ENCODE measurements at regions not wholly inside any gene's neighbourhood (a gene's known extent, or its start where the extent isn't known, plus 50 kb on each side); places are given as distances from the start of the nearest gene placed in this dataset.
"Not testable (repeated sequence)": the region's sequence is repeated elsewhere in the genome, so short reads cannot be mapped to it uniquely, and the experiment has no call there.

DNA sequence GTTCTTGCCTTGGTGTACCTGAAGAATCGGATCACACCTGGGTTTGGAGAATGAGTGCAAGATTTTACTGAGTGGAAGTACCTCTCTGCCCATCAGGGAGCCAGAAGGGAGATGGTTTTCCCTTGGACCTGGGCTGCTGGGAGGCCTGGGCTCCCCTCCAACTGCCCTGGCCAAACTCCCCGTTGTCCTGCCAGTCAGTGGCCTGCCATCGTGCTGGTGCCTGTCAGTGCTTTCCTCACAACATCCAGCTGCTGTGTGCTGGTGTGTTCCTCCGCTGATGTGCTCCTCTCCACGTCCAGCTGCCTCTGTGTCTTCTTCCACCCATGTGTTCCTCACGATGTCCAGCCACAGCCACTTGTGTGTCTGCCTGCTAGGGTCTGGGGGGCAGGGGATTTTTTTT is 87.9 kb upstream of the CLPB start:
- no peak for ATAC-seq
- no peak for TF ChIP-seq OSR1 (CRISPR knock-in tag; IDR thresholded peaks at IDR 0.05)
- no peak for TF ChIP-seq SNAI2 (CRISPR knock-in tag; IDR thresholded peaks at IDR 0.05)
- TF ChIP-seq, protein P1, sequence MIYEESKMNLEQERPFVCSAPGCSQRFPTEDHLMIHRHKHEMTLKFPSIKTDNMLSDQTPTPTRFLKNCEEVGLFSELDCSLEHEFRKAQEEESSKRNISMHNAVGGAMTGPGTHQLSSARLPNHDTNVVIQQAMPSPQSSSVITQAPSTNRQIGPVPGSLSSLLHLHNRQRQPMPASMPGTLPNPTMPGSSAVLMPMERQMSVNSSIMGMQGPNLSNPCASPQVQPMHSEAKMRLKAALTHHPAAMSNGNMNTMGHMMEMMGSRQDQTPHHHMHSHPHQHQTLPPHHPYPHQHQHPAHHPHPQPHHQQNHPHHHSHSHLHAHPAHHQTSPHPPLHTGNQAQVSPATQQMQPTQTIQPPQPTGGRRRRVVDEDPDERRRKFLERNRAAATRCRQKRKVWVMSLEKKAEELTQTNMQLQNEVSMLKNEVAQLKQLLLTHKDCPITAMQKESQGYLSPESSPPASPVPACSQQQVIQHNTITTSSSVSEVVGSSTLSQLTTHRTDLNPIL (CRISPR knock-in tag; IDR thresholded peaks at IDR 0.05; ENCODE audit: low read depth), result no peak
- no peak for TF ChIP-seq TOX (CRISPR knock-in tag; IDR thresholded peaks at IDR 0.05; ENCODE audit: borderline replicate concordance)
- TF ChIP-seq RARB (CRISPR knock-in tag; IDR thresholded peaks at IDR 0.05), result no peak
- TF ChIP-seq ARNTL (CRISPR knock-in tag; IDR thresholded peaks at IDR 0.05; ENCODE audit: borderline replicate concordance, low read depth), result no peak
- TF ChIP-seq, protein P2, sequence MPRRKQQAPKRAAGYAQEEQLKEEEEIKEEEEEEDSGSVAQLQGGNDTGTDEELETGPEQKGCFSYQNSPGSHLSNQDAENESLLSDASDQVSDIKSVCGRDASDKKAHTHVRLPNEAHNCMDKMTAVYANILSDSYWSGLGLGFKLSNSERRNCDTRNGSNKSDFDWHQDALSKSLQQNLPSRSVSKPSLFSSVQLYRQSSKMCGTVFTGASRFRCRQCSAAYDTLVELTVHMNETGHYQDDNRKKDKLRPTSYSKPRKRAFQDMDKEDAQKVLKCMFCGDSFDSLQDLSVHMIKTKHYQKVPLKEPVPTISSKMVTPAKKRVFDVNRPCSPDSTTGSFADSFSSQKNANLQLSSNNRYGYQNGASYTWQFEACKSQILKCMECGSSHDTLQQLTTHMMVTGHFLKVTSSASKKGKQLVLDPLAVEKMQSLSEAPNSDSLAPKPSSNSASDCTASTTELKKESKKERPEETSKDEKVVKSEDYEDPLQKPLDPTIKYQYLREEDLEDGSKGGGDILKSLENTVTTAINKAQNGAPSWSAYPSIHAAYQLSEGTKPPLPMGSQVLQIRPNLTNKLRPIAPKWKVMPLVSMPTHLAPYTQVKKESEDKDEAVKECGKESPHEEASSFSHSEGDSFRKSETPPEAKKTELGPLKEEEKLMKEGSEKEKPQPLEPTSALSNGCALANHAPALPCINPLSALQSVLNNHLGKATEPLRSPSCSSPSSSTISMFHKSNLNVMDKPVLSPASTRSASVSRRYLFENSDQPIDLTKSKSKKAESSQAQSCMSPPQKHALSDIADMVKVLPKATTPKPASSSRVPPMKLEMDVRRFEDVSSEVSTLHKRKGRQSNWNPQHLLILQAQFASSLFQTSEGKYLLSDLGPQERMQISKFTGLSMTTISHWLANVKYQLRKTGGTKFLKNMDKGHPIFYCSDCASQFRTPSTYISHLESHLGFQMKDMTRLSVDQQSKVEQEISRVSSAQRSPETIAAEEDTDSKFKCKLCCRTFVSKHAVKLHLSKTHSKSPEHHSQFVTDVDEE (CRISPR knock-in tag; IDR thresholded peaks at IDR 0.05), result no peak
- TF ChIP-seq ESRRG (CRISPR knock-in tag; IDR thresholded peaks at IDR 0.05), result no peak
- no peak for TF ChIP-seq ZNF70 (CRISPR knock-in tag; IDR thresholded peaks at IDR 0.05)
- no peak for TF ChIP-seq PPARA (CRISPR knock-in tag; IDR thresholded peaks at IDR 0.05; ENCODE audit: borderline replicate concordance)
- no peak for TF ChIP-seq ZNF8 (CRISPR knock-in tag; IDR thresholded peaks at IDR 0.05)
- TF ChIP-seq TCF4 (CRISPR knock-in tag; IDR thresholded peaks at IDR 0.05; ENCODE audit: borderline replicate concordance), result no peak
- TF ChIP-seq, protein P3, sequence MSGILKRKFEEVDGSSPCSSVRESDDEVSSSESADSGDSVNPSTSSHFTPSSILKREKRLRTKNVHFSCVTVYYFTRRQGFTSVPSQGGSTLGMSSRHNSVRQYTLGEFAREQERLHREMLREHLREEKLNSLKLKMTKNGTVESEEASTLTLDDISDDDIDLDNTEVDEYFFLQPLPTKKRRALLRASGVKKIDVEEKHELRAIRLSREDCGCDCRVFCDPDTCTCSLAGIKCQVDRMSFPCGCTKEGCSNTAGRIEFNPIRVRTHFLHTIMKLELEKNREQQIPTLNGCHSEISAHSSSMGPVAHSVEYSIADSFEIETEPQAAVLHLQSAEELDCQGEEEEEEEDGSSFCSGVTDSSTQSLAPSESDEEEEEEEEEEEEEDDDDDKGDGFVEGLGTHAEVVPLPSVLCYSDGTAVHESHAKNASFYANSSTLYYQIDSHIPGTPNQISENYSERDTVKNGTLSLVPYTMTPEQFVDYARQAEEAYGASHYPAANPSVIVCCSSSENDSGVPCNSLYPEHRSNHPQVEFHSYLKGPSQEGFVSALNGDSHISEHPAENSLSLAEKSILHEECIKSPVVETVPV (CRISPR knock-in tag; IDR thresholded peaks at IDR 0.05), result no peak

DNA sequence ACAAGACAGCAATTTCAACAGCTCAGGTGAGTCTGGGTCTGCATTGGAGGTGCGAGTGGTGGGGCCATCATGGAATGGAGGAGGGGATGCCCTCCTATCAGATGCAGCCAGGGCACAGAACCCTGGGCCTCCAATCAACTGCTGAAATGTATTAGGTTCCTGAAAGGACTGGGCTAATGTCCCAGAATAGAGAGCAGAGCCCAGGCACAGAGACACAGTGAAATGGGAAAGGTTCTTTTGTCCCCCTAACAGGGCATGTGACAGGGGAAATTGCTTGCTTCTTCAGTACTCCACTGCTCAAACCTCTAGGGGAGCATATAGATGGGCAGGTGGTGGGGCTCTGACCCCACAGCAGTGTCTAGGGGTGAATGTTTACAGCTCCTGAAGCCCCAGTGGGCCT is 87.3 kb upstream of the CLPB start:
- ATAC-seq, result no peak

DNA sequence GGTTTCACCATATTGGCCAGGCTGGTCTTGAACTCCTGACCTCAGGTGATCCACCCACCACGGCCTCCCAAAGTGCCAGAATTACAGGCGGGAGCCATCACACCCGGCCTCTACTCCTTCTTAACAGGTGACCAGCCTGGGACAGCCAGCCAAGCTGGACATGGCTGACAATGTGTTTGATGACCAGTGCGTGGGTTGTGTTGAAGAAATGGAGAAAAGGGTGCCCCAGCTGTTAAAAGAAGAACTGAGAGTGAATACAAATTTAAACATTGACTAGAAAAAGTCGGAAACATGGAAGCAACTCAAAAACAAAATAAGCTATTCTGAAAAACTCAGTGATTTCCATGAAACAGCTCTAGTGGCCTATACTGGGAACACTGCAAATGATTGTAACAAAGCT is 86.5 kb upstream of the CLPB start:
- no peak for ATAC-seq
- TF ChIP-seq, protein P4, sequence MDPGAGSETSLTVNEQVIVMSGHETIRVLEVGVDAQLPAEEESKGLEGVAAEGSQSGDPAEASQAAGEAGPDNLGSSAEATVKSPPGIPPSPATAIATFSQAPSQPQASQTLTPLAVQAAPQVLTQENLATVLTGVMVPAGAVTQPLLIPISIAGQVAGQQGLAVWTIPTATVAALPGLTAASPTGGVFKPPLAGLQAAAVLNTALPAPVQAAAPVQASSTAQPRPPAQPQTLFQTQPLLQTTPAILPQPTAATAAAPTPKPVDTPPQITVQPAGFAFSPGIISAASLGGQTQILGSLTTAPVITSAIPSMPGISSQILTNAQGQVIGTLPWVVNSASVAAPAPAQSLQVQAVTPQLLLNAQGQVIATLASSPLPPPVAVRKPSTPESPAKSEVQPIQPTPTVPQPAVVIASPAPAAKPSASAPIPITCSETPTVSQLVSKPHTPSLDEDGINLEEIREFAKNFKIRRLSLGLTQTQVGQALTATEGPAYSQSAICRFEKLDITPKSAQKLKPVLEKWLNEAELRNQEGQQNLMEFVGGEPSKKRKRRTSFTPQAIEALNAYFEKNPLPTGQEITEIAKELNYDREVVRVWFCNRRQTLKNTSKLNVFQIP (CRISPR knock-in tag; IDR thresholded peaks at IDR 0.05; ENCODE audit: borderline replicate concordance, low read depth), result no peak
- TF ChIP-seq, protein P1 (CRISPR knock-in tag; IDR thresholded peaks at IDR 0.05; ENCODE audit: low read depth), result no peak
- TF ChIP-seq ZFP30 (CRISPR knock-in tag; IDR thresholded peaks at IDR 0.05) (no peak), GLIS3 (CRISPR knock-in tag; IDR thresholded peaks at IDR 0.05) (no peak), ZFP3 (CRISPR knock-in tag; IDR thresholded peaks at IDR 0.05) (no peak), ARNTL (CRISPR knock-in tag; IDR thresholded peaks at IDR 0.05; ENCODE audit: borderline replicate concordance, low read depth) (no peak), TCF4 (CRISPR knock-in tag; IDR thresholded peaks at IDR 0.05; ENCODE audit: borderline replicate concordance) (no peak), ISL1 (CRISPR knock-in tag; IDR thresholded peaks at IDR 0.05) (no peak), OSR1 (CRISPR knock-in tag; IDR thresholded peaks at IDR 0.05) (no peak), ZNF70 (CRISPR knock-in tag; IDR thresholded peaks at IDR 0.05) (no peak), PPARA (CRISPR knock-in tag; IDR thresholded peaks at IDR 0.05; ENCODE audit: borderline replicate concordance) (no peak), CSDC2 (CRISPR knock-in tag; IDR thresholded peaks at IDR 0.05) (no peak), RARB (CRISPR knock-in tag; IDR thresholded peaks at IDR 0.05) (no peak), TOX (CRISPR knock-in tag; IDR thresholded peaks at IDR 0.05; ENCODE audit: borderline replicate concordance) (no peak), SNAI2 (CRISPR knock-in tag; IDR thresholded peaks at IDR 0.05) (no peak)
- TF ChIP-seq, protein P2 (CRISPR knock-in tag; IDR thresholded peaks at IDR 0.05), result no peak
- TF ChIP-seq, protein P3 (CRISPR knock-in tag; IDR thresholded peaks at IDR 0.05), result no peak
- TF ChIP-seq, protein P5, sequence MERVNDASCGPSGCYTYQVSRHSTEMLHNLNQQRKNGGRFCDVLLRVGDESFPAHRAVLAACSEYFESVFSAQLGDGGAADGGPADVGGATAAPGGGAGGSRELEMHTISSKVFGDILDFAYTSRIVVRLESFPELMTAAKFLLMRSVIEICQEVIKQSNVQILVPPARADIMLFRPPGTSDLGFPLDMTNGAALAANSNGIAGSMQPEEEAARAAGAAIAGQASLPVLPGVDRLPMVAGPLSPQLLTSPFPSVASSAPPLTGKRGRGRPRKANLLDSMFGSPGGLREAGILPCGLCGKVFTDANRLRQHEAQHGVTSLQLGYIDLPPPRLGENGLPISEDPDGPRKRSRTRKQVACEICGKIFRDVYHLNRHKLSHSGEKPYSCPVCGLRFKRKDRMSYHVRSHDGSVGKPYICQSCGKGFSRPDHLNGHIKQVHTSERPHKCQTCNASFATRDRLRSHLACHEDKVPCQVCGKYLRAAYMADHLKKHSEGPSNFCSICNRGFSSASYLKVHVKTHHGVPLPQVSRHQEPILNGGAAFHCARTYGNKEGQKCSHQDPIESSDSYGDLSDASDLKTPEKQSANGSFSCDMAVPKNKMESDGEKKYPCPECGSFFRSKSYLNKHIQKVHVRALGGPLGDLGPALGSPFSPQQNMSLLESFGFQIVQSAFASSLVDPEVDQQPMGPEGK (CRISPR knock-in tag; IDR thresholded peaks at IDR 0.05; ENCODE audit: borderline replicate concordance), result no peak

More for the DNA sequence above, 87.3 kb upstream of the CLPB start:
- TF ChIP-seq PPARA (CRISPR knock-in tag; IDR thresholded peaks at IDR 0.05; ENCODE audit: borderline replicate concordance) (no peak), CSDC2 (CRISPR knock-in tag; IDR thresholded peaks at IDR 0.05) (no peak)

DNA sequence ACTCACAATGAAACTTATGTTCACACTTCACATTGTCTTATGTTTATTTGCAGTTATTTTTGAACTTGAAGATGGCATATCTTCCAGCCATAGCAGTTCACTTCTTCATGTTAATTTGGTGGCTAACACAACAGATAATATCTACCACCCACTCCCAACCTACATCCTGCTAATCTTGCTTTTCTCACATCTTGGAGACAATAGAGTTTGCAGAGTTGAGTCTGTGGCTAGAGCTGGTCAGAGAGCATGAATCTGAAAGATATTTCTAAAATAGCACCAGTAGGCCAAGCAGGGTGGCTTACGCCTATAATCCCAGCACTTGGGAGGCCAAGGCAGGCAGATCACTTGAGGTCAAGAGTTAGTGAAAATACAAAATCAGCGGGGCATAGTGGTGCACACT is 85.6 kb upstream of the CLPB start:
- ATAC-seq, result not testable (repeated sequence)

Data from SK-N-SH treated with all-trans-retinoic acid at 6 μM for 48 hours (cell line).